Breast epithelium (tissue), 4 donors: ENCODE measurements at regions not wholly inside any gene's neighbourhood (a gene's known extent, or its start where the extent isn't known, plus 50 kb on each side); places are given as distances from the start of the nearest gene placed in this dataset.

Experiments
- DNase-seq, 2 donors: peaks; one replicate each; pipeline ENCODE4 v3.0.0-alpha.2; 2019; ENCODE audit warnings: low spot score in 2 of 2
- H3K27ac ChIP-seq, 2 donors: fragments of 200-600 bp; sonication (generic) in 1 of 2; one replicate each; pipeline ENCODE4 v1.5.1; 2016 to 2019; ENCODE audit warnings: mild to moderate bottlenecking in 1 of 2
- H3K27me3 ChIP-seq, 2 donors: fragments of 200-600 bp; sonication (generic) in 1 of 2; one replicate each; pipeline versions ENCODE4 v1.5.1 to v1.6.0; 2017 to 2019; ENCODE audit warnings: control low read depth in 1 of 2, mild to moderate bottlenecking in 1 of 2
- H3K36me3 ChIP-seq: fragments of 200-600 bp; one replicate; pipeline ENCODE4 v1.5.1; 2019
- H3K4me1 ChIP-seq, 2 donors: fragments of 200-600 bp; sonication (generic); one replicate each; pipeline ENCODE4 v1.5.1; 2016 to 2019; ENCODE audit warnings: control low read depth in 1 of 2
- H3K4me3 ChIP-seq, 3 donors: fragments of 200-600 bp; sonication (generic); 1 replicate in 2 of 3; 2 replicates in 1 of 3; pipeline ENCODE4 v1.5.1; 2016 to 2019; ENCODE audit warnings: mild to moderate bottlenecking in 3 of 3, moderate library complexity in 2 of 3
- H3K9me3 ChIP-seq, 2 donors: fragments of 200-600 bp; sonication (generic) in 1 of 2; one replicate each; pipeline ENCODE4 v1.5.1; 2016 to 2019; ENCODE audit warnings: control low read depth in 1 of 2
- POLR2A ChIP-seq: fragments of 450-650 bp; IDR thresholded peaks from one replicate; pipeline ENCODE4 v1.6.1; 2016; ENCODE audit warnings: antibody characterized with exemption, mild to moderate bottlenecking, moderate library complexity
- POLR2AphosphoS5 ChIP-seq, 3 donors: sonication (generic); formaldehyde crosslinking; IDR thresholded peaks; one replicate each; pipeline ENCODE4 v1.6.1; 2017; ENCODE audit warnings: antibody characterized with exemption in 3 of 3
- intact Hi-C: fragments of 100-400 bp; cut with DNase I; formaldehyde crosslinking; loops from one replicate; pipeline ENCODE4 v1.15.1; 2023; ENCODE audit warnings: low total_unique reads
- TF ChIP-seq, protein P1 (sequence below), 3 donors: fragments of 450-650 bp; IDR thresholded peaks; one replicate each; pipeline ENCODE4 v1.5.1; 2016 to 2017; ENCODE audit warnings: antibody characterized with exemption in 3 of 3, mild to moderate bottlenecking in 3 of 3, moderate library complexity in 3 of 3

DNA sequence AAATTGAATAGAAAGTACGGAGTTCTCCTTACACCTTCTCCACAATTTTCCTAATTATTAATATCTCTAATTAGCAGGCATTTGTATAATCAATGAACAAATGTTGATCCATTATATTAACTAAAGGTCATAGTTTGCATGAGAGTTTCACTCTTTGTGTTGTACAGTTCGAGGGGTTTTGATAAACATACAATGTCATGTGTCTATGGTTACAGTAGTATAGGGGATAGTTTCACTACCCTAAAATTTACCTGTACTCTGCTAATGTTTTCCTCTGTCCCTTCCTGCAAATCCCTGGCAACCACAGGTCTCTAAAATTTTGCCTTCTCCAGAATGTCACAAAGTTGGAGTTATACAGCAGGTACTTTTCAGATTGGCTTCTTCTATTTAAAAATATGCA, 1199.8 kb upstream of the GJE1 start:
- intact Hi-C loops: no loop called here
- H3K27me3 ChIP-seq: no peaks in the 10 kb centered on the region

DNA sequence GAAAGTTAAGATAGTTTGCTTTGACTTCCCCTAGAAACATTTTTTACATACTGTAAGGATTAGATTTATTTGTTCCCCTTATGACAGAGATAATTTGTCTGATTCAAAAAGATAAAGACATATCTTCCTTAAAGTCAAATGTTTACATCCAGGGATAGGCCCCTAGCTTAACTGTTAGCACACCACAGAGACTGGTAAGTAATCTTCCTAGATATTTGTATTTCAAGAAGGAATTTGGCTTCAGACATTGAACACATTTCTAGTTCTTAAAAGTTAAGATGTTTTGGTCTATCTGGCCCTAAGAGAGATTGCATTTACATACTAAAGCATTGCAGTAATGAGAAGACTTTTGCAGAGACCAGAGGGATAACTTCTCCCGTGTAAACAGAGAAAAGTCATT, 1201.1 kb upstream of the GJE1 start:
- intact Hi-C loops: no loop called here

More for the DNA sequence above, 1199.8 kb upstream of the GJE1 start:
- no peaks in the 10 kb centered on the region for H3K9me3 ChIP-seq
- H3K27ac ChIP-seq: no peak overlapping the region
- H3K4me3 ChIP-seq: no peak overlapping the region
- no peak for DNase-seq
- H3K36me3 ChIP-seq: no peaks in the 10 kb centered on the region
- H3K4me1 ChIP-seq: no peaks in the 10 kb centered on the region
- TF ChIP-seq POLR2AphosphoS5 (IDR thresholded peaks at IDR 0.05): no peak
- TF ChIP-seq, protein P1, sequence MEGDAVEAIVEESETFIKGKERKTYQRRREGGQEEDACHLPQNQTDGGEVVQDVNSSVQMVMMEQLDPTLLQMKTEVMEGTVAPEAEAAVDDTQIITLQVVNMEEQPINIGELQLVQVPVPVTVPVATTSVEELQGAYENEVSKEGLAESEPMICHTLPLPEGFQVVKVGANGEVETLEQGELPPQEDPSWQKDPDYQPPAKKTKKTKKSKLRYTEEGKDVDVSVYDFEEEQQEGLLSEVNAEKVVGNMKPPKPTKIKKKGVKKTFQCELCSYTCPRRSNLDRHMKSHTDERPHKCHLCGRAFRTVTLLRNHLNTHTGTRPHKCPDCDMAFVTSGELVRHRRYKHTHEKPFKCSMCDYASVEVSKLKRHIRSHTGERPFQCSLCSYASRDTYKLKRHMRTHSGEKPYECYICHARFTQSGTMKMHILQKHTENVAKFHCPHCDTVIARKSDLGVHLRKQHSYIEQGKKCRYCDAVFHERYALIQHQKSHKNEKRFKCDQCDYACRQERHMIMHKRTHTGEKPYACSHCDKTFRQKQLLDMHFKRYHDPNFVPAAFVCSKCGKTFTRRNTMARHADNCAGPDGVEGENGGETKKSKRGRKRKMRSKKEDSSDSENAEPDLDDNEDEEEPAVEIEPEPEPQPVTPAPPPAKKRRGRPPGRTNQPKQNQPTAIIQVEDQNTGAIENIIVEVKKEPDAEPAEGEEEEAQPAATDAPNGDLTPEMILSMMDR (IDR thresholded peaks at IDR 0.05): no peak
- TF ChIP-seq POLR2A: no peak

DNA sequence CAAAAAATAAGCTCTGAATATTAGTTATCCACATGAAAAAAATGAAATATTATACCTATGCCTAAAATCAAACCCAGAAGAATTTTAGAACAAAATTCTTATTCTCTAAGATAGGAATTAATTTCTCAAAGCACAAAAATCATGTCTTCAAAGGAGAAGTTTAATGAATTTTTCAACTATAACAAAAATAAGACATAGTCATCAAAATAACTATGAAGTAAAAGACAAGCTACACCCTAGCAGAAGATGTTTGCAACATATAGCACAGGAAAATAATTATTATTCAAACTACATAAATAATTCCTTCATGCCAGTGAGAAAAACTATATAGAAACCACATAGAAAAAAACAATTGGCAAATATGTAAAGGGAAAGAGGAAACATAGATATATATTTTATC, 1203.6 kb upstream of the GJE1 start:
- H3K27ac ChIP-seq: no peak overlapping the region
- TF ChIP-seq, protein P1 (IDR thresholded peaks at IDR 0.05): no peak
- TF ChIP-seq POLR2AphosphoS5 (IDR thresholded peaks at IDR 0.05) (no peak), POLR2A (no peak)
- H3K9me3 ChIP-seq: no peaks in the 10 kb centered on the region
- no peaks in the 10 kb centered on the region for H3K36me3 ChIP-seq
- intact Hi-C loops: no loop called here
- H3K27me3 ChIP-seq: no peaks in the 10 kb centered on the region
- H3K4me1 ChIP-seq: no peaks in the 10 kb centered on the region
- H3K4me3 ChIP-seq: no peak overlapping the region
- DNase-seq: no peak

More for the DNA sequence above, 1201.1 kb upstream of the GJE1 start:
- Histone ChIP-seq H3K4me3 (no peak overlapping the region), H3K9me3 (no peaks in the 10 kb centered on the region), H3K27ac (no peak overlapping the region), H3K27me3 (no peaks in the 10 kb centered on the region), H3K36me3 (no peaks in the 10 kb centered on the region), H3K4me1 (no peaks in the 10 kb centered on the region)
- no peak for TF ChIP-seq POLR2AphosphoS5 (IDR thresholded peaks at IDR 0.05)
- TF ChIP-seq, protein P1 (IDR thresholded peaks at IDR 0.05): no peak
- no peak for DNase-seq

DNA sequence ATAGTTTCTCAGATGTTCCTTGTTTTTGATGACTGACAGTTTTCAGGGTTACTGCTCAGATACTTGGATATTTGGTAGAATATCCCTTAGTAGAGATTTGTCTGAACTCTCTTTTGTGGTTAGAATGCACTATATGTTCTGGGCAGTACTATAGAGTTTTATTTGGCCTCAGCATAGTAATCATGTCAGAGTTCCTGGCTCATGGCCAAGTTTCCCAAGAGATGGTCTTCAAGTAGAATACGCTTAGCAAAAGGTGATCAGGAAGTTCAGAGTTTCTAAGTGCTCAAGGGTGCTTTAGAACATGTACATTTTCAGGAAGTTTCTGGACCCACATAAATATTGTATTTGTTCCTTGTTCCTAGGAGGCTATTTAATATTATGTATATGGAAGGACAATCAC, 1209.7 kb upstream of the GJE1 start:
- DNase-seq: no peak
- no peak overlapping the region for H3K27ac ChIP-seq
- TF ChIP-seq POLR2A: no peak
- no peak for TF ChIP-seq POLR2AphosphoS5 (IDR thresholded peaks at IDR 0.05)
- TF ChIP-seq, protein P1 (IDR thresholded peaks at IDR 0.05): no peak
- no peaks in the 10 kb centered on the region for H3K27me3 ChIP-seq
- intact Hi-C loops: no loop called here
- no peaks in the 10 kb centered on the region for H3K36me3 ChIP-seq
- H3K4me1 ChIP-seq: no peaks in the 10 kb centered on the region
- H3K9me3 ChIP-seq: no peaks in the 10 kb centered on the region
- H3K4me3 ChIP-seq: no peak overlapping the region

DNA sequence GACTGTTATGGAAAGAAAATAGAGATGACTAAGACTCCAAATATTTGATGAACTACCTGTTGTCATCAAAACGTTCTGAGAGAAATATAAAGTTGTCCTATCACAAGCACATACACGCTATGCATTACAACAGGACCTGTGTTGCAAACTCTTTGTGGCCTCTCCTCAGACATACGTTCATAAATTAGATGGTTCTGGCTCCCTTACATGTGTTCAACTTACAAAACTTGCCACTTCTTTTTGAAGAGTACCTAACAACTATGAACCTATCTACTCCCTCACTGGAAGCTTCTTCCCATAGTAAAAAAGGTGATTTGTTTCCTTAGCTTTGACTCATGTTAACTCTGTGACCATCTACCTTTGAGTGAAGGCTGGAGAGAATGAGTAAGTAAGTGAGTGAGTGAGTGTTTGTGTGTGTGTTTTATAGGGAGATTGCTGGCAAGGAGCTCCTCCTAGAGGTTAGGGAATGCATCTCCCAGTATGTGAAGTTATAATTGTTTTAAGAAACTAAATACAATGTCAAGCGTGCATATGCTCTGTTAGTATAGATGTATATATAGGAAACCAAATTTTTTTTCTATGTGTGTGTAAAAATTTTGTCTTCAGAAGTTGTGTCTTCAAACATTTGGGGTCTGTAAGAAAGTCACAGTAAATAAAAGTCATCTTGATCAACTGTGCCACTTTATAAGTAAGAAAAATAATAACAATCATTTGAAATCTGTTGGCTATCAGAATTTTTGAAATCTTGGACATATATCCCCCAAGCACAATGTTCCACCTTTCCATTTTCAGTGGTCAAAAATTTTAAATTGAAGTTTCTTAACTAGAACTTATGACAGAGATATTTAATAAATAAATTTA, 1211.1 kb upstream of the GJE1 start:
- Histone ChIP-seq H3K4me3 (no peak overlapping the region), H3K4me1 (no peaks in the 10 kb centered on the region), H3K9me3 (no peaks in the 10 kb centered on the region), H3K36me3 (no peaks in the 10 kb centered on the region), H3K27me3 (no peaks in the 10 kb centered on the region), H3K27ac (no peak overlapping the region)
- TF ChIP-seq, protein P1 (IDR thresholded peaks at IDR 0.05): peak in 2 of 3 donors; percentile 68 to 75
- TF ChIP-seq POLR2A: no peak
- intact Hi-C loops: no loop called here
- no peak for DNase-seq
